ENCODE measurements at regions not wholly inside any gene's neighbourhood (a gene's known extent, or its start where the extent isn't known, plus 50 kb on each side); places are given as distances from the start of the nearest gene placed in this dataset.
"Not testable (repeated sequence)": the region's sequence is repeated elsewhere in the genome, so short reads cannot be mapped to it uniquely, and the experiment has no call there.

DNA sequence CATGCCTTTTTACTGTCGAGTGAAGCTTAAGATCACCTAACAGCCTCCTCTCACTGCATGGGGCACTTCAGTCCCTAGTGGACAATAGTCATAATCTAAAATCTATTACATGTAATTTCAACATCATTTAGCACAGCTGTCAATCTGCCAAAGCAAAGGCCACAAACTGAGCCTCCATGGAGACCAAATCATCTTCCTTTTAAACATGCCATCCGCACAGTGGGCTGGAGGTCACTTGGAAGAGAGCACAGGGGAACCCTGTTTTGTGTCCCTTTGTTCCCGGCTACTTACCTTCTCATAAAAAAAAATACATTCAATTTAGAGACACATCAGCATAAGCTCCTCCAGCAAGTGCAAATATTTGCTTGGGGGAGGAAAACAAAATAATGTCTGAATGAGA lies 167.3 kb downstream of the SQOR start:
- H3K4me1 ChIP-seq (ENCODE audit: control insufficient read depth in 1 of 2, insufficient read depth in 1 of 2, low read depth in 1 of 2, low read length in 1 of 2), result no peaks in the 10 kb centered on the region
- no peaks in the 10 kb centered on the region for H3K36me3 ChIP-seq

DNA sequence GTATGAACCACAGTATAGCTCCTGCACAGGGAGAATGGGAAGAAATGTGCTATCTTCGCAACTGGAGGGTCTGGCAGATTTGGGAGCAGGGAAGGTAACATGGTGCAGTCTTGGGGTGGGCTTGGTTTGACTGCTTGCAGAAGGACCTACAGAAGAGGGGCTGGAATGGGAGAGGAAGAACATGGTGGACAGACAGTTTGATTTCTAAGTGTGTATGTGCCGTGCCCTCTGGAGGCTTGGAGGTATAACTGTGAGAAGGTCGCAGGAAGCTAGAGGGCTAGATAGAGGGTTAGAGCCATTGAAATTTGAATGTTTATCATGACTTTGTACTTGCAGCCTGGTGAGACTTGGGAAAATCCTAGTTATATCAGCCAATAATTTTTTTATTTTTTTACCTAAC lies 169.2 kb downstream of the SQOR start:
- H3K27me3 ChIP-seq, result no peaks in the 10 kb centered on the region
- no peak overlapping the region for H3K27ac ChIP-seq
- H3K36me3 ChIP-seq, result no peaks in the 10 kb centered on the region
- H3K4me3 ChIP-seq (ENCODE audit: low read depth in 1 of 2, low read length in 1 of 2), result no peak overlapping the region
- H3K9me3 ChIP-seq, result no peaks in the 10 kb centered on the region
- no peaks in the 10 kb centered on the region for H3K4me1 ChIP-seq (ENCODE audit: control insufficient read depth in 1 of 2, insufficient read depth in 1 of 2, low read depth in 1 of 2, low read length in 1 of 2)
- TF ChIP-seq, protein P1, sequence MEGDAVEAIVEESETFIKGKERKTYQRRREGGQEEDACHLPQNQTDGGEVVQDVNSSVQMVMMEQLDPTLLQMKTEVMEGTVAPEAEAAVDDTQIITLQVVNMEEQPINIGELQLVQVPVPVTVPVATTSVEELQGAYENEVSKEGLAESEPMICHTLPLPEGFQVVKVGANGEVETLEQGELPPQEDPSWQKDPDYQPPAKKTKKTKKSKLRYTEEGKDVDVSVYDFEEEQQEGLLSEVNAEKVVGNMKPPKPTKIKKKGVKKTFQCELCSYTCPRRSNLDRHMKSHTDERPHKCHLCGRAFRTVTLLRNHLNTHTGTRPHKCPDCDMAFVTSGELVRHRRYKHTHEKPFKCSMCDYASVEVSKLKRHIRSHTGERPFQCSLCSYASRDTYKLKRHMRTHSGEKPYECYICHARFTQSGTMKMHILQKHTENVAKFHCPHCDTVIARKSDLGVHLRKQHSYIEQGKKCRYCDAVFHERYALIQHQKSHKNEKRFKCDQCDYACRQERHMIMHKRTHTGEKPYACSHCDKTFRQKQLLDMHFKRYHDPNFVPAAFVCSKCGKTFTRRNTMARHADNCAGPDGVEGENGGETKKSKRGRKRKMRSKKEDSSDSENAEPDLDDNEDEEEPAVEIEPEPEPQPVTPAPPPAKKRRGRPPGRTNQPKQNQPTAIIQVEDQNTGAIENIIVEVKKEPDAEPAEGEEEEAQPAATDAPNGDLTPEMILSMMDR (IDR thresholded peaks at IDR 0.05), result no peak

More for the DNA sequence above, 167.3 kb downstream of the SQOR start:
- no peak overlapping the region for H3K27ac ChIP-seq
- H3K9me3 ChIP-seq, result no peaks in the 10 kb centered on the region
- no peaks in the 10 kb centered on the region for H3K27me3 ChIP-seq
- TF ChIP-seq, protein P1 (IDR thresholded peaks at IDR 0.05), result no peak
- H3K4me3 ChIP-seq (ENCODE audit: low read depth in 1 of 2, low read length in 1 of 2), result no peak overlapping the region

DNA sequence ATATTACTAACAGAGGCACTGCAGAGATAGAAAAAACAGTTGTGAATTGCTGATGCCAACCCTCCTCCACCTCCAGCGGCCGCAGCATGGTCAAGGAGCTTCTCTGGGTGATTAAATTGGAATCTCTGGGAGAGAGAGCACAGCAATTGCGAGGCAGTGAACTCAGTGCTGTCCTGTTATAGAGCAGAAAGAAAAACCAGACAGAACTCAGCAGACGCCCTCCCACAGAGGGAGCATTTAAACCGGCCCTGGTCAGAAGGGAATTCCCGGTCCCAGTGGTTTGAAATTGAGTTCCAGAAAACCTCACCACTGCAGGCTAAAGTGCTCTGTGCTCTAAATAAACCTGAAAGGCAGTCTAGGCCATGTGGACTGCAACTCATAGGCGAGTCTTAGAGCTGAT lies 175.4 kb downstream of the SQOR start:
- Histone ChIP-seq H3K27ac (no peak overlapping the region), H3K36me3 (no peaks in the 10 kb centered on the region), H3K4me3 (ENCODE audit: low read depth in 1 of 2, low read length in 1 of 2) (no peak overlapping the region), H3K27me3 (no peaks in the 10 kb centered on the region), H3K9me3 (no peaks in the 10 kb centered on the region), H3K4me1 (ENCODE audit: control insufficient read depth in 1 of 2, insufficient read depth in 1 of 2, low read depth in 1 of 2, low read length in 1 of 2) (no peaks in the 10 kb centered on the region)
- TF ChIP-seq, protein P1 (IDR thresholded peaks at IDR 0.05), result no peak

DNA sequence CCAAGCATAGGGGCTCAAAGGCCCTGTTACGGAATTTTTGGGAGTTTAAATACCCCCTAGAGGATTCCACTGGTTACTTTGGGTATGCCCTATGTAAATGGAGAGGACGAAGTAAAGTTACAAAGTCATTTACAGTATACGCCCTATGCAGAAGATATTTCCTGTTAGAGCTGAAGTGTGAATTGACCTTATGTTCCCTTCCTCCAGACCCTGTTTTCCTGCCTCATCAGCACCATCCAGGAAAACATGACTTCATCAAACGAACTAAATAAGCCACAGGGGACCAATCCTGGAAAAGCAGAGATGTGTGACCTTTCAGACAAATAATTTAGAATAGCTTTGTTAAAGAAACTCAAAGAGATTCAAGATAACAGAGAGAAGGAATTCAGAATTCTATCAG lies 177.4 kb downstream of the SQOR start:
- TF ChIP-seq, protein P1 (IDR thresholded peaks at IDR 0.05), result no peak
- H3K4me1 ChIP-seq (ENCODE audit: control insufficient read depth in 1 of 2, insufficient read depth in 1 of 2, low read depth in 1 of 2, low read length in 1 of 2), result no peaks in the 10 kb centered on the region

DNA sequence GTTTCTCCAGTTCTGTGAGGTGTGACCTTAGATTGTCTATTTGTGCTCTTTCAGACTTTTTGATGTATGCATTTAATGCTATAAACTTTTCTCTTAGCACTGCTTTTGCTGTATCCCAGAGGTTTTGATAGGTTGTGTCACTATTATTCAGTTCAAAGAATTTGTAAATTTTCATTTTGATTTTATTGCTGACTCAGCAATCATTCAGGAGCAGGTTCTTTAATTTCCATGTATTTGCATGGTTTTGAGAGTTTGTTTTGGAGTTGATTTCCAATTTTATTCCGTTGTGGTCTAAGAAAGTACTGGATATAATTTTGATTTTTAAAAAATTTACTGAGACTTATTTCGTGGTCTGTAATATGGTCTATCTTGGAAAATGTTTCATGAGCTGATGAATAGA lies 182.7 kb downstream of the SQOR start:
- not testable (repeated sequence) for H3K9me3 ChIP-seq; H3K4me1 ChIP-seq (ENCODE audit: control insufficient read depth in 1 of 2, insufficient read depth in 1 of 2, low read depth in 1 of 2, low read length in 1 of 2); H3K4me3 ChIP-seq (ENCODE audit: low read depth in 1 of 2, low read length in 1 of 2); H3K36me3 ChIP-seq; H3K27ac ChIP-seq; H3K27me3 ChIP-seq

More for the DNA sequence above, 177.4 kb downstream of the SQOR start:
- Histone ChIP-seq H3K27me3 (no peaks in the 10 kb centered on the region), H3K27ac (no peak overlapping the region), H3K4me3 (ENCODE audit: low read depth in 1 of 2, low read length in 1 of 2) (no peak overlapping the region), H3K36me3 (no peaks in the 10 kb centered on the region), H3K9me3 (no peaks in the 10 kb centered on the region)

DNA sequence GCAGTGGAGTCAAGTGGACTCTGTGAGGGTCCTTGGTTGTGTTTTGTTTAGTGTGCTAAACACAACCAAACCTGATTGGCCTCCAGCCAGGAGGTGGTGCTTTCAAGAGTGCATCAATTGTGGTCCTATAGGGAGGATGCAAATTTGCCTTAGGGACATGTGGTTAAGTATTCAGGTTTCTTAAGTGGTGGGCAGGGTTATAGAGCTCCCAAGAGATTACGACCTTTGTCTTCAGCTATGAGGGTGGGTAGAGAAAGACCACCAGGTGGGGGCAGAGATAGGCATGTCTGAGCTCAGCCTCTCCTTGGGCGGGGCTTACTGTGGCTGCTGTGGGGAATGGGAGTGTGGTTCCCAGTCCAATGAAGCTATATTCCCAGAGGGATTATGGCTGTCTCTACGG lies 186.6 kb downstream of the SQOR start:
- Histone ChIP-seq H3K27ac (no peak overlapping the region), H3K4me3 (ENCODE audit: low read depth in 1 of 2, low read length in 1 of 2) (no peak overlapping the region), H3K9me3 (no peaks in the 10 kb centered on the region), H3K36me3 (no peaks in the 10 kb centered on the region), H3K4me1 (ENCODE audit: control insufficient read depth in 1 of 2, insufficient read depth in 1 of 2, low read depth in 1 of 2, low read length in 1 of 2) (no peaks in the 10 kb centered on the region), H3K27me3 (no peaks in the 10 kb centered on the region)
- TF ChIP-seq, protein P1 (IDR thresholded peaks at IDR 0.05), result no peak

DNA sequence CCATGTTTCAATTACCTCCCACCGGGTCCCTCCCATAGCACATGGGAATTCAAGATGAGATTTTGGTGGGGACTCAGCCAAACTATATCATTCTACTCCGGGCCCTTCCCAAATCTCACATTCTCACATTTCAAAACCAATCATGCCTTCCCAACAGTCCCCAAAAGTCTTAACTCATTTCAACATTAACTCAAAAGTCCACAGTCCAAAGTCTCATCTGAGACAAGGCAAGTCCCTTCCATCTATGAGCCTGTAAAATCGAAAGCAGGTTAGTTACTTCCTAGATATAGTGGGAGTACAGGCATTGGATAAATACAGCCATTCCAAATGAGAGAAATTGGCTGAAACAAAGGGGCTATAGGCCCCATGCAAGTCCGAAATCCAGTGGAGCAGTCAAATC lies 188.1 kb downstream of the SQOR start:
- H3K27me3 ChIP-seq, H3K9me3 ChIP-seq: not testable (repeated sequence)

More for the DNA sequence above, 188.1 kb downstream of the SQOR start:
- not testable (repeated sequence) for H3K27ac ChIP-seq; H3K4me1 ChIP-seq (ENCODE audit: control insufficient read depth in 1 of 2, insufficient read depth in 1 of 2, low read depth in 1 of 2, low read length in 1 of 2); H3K4me3 ChIP-seq (ENCODE audit: low read depth in 1 of 2, low read length in 1 of 2); H3K36me3 ChIP-seq

All from neutrophil (primary cell).